H1 (cell line): ENCODE measurements at regions not wholly inside any gene's neighbourhood (a gene's known extent, or its start where the extent isn't known, plus 50 kb on each side); places are given as distances from the start of the nearest gene placed in this dataset.

Experiments
- CTCF ChIA-PET: fragments of 300-600 bp; sonication (Branson Sonifier 250); formaldehyde crosslinking; loops from one replicate; lab custom pipeline; 2021; ENCODE audit not compliant: partially characterized antibody; lab: Charles Lee
- POLR2A ChIA-PET: fragments of 300-600 bp; sonication (Branson Sonifier 250); formaldehyde crosslinking; loops from one replicate; lab custom pipeline; 2021; ENCODE audit warnings: inconsistent platforms; ENCODE audit not compliant: partially characterized antibody; lab: Charles Lee
- DNase-seq, 2 experiments: peaks; one replicate each; pipeline versions ENCODE4 v3.0.0 to v3.0.0-alpha.2; 2010 to 2022; ENCODE audit warnings: low spot score in 2 of 2, low read depth in 1 of 2, mixed read lengths in 1 of 2
- FAIRE-seq: peaks from 2 replicates; lab custom pipeline; 2011; peaks lifted over from hg19 to GRCh38; lab: Jason Lieb, UNC
- H2AFZ ChIP-seq: 2 replicates; pipeline ENCODE4 v1.8.1; 2012; ENCODE audit warnings: low read length, inconsistent platforms
- H2AK5ac ChIP-seq: 2 replicates; pipeline ENCODE4 v1.6.1; 2013; ENCODE audit warnings: low read depth, low read length
- H2BK120ac ChIP-seq: replicated peaks from 2 replicates; pipeline ENCODE3; 2013; ENCODE audit warnings: low read depth, low read length, inconsistent platforms
- H2BK12ac ChIP-seq: 2 replicates; pipeline ENCODE4 v1.6.1; 2013; ENCODE audit warnings: low read depth, low read length
- H2BK15ac ChIP-seq: 2 replicates; pipeline ENCODE4 v1.6.1; 2013; ENCODE audit warnings: low read length
- H2BK20ac ChIP-seq: 2 replicates; pipeline ENCODE4 v1.6.1; 2013; ENCODE audit warnings: low read length
- H2BK5ac ChIP-seq: 2 replicates; pipeline ENCODE4 v1.6.1; 2013; ENCODE audit warnings: low read depth, low read length
- H3K14ac ChIP-seq: 2 replicates; pipeline ENCODE4 v1.6.1; 2013; ENCODE audit warnings: inconsistent platforms; ENCODE audit not compliant: insufficient read length
- H3K18ac ChIP-seq: 2 replicates; pipeline ENCODE4 v1.6.1; 2013; ENCODE audit warnings: low read length; ENCODE audit errors: extremely low read depth
- H3K23ac ChIP-seq: 2 replicates; pipeline ENCODE4 v1.6.1; 2013; ENCODE audit warnings: inconsistent platforms; ENCODE audit not compliant: insufficient read length
- H3K23me2 ChIP-seq: 2 replicates; pipeline ENCODE4 v1.6.1; 2013; ENCODE audit warnings: low read depth, low read length
- H3K27ac ChIP-seq: 2 replicates; pipeline ENCODE4 v1.6.1; 2011; ENCODE audit warnings: low read depth, low read length, inconsistent platforms
- H3K27me3 ChIP-seq, 4 experiments: replicated peaks in 1 of 4; 1 replicate in 1 of 4; 2 replicates in 3 of 4; pipeline versions ENCODE4 v1.6.1 to v1.8.1; 2011 to 2013; ENCODE audit warnings: low read length in 3 of 4, mild to moderate bottlenecking in 3 of 4, inconsistent platforms in 2 of 4, mixed read lengths in 2 of 4, moderate library complexity in 1 of 4; ENCODE audit not compliant: control insufficient read depth in 3 of 4, insufficient read depth in 3 of 4; ENCODE audit errors: extremely low read depth in 1 of 4
- H3K36me3 ChIP-seq, 4 experiments: 2 replicates each; pipeline versions ENCODE4 v1.6.1 to v1.8.1; 2011 to 2013; ENCODE audit warnings: mild to moderate bottlenecking in 4 of 4, low read length in 3 of 4, moderate library complexity in 2 of 4, control low read depth in 1 of 4, inconsistent platforms in 1 of 4; ENCODE audit not compliant: insufficient read depth in 4 of 4, control insufficient read depth in 2 of 4
- H3K4ac ChIP-seq: replicated peaks from 2 replicates; pipeline ENCODE3; 2013; ENCODE audit warnings: low read length, low read depth, mixed read lengths, inconsistent platforms; ENCODE audit not compliant: insufficient read length
- H3K4me1 ChIP-seq, 4 experiments: replicated peaks in 1 of 4; 1 replicate in 1 of 4; 2 replicates in 3 of 4; pipeline versions ENCODE4 v1.6.1 to v1.8.1; 2011 to 2013; ENCODE audit warnings: low read length in 3 of 4, inconsistent platforms in 2 of 4, mixed read lengths in 1 of 4; ENCODE audit not compliant: insufficient read depth in 4 of 4, control insufficient read depth in 3 of 4
- H3K4me2 ChIP-seq, 2 experiments: 2 replicates each; pipeline versions ENCODE4 v1.6.1 to v1.8.1; 2011 to 2013; ENCODE audit warnings: low read depth in 2 of 2, low read length in 2 of 2, control low read depth in 1 of 2, inconsistent platforms in 1 of 2, mild to moderate bottlenecking in 1 of 2; ENCODE audit not compliant: insufficient read depth in 1 of 2
- H3K4me3 ChIP-seq, 4 experiments: fragments of 200-600, 300-600 bp in 1 of 4; sonication (generic), shearing (Covaris generic), sonication (Bioruptor Twin) in 1 of 4; 2 replicates each; pipeline versions ENCODE4 v1.5.1 to v1.8.1; 2011 to 2016; ENCODE audit warnings: low read length in 4 of 4, low read depth in 3 of 4, control low read depth in 2 of 4, inconsistent platforms in 2 of 4, mild to moderate bottlenecking in 2 of 4, mixed read lengths in 1 of 4, moderate library complexity in 1 of 4; ENCODE audit not compliant: insufficient read depth in 2 of 4; ENCODE audit errors: extremely low read depth in 1 of 4
- H3K56ac ChIP-seq: replicated peaks from 2 replicates; pipeline ENCODE3; 2013; ENCODE audit warnings: low read depth, mild to moderate bottlenecking, mixed read lengths, low read length, inconsistent platforms; ENCODE audit not compliant: insufficient read length
- H3K79me1 ChIP-seq: 2 replicates; pipeline ENCODE4 v1.6.1; 2013; ENCODE audit warnings: low read depth, low read length, control low read depth
- H3K79me2 ChIP-seq, 2 experiments: 2 replicates each; pipeline versions ENCODE4 v1.6.1 to v1.8.1; 2012 to 2013; ENCODE audit warnings: low read length in 2 of 2, mild to moderate bottlenecking in 2 of 2, inconsistent platforms in 1 of 2; ENCODE audit not compliant: insufficient read depth in 2 of 2, control insufficient read depth in 1 of 2
- H3K9ac ChIP-seq, 4 experiments: replicated peaks in 1 of 4; 1 replicate in 1 of 4; 2 replicates in 3 of 4; pipeline versions ENCODE4 v1.6.1 to v1.8.1; 2011 to 2013; ENCODE audit warnings: low read depth in 3 of 4, low read length in 3 of 4, control low read depth in 2 of 4, mild to moderate bottlenecking in 2 of 4, moderate library complexity in 2 of 4, inconsistent platforms in 1 of 4; ENCODE audit errors: extremely low read depth in 1 of 4
- H3K9me3 ChIP-seq, 2 experiments: 2 replicates each; pipeline versions ENCODE4 v1.6.1 to v1.8.1; 2012 to 2013; ENCODE audit warnings: mild to moderate bottlenecking in 2 of 2, moderate library complexity in 2 of 2, control low read depth in 1 of 2, inconsistent platforms in 1 of 2, low read depth in 1 of 2, low read length in 1 of 2, mixed read lengths in 1 of 2; ENCODE audit not compliant: insufficient read depth in 2 of 2
- H4K20me1 ChIP-seq, 2 experiments: replicated peaks in 1 of 2; 2 replicates each; pipeline versions ENCODE3 to v1.8.1; 2011 to 2013; ENCODE audit warnings: inconsistent platforms in 2 of 2, low read length in 2 of 2, mild to moderate bottlenecking in 1 of 2; ENCODE audit not compliant: insufficient read depth in 2 of 2, control insufficient read depth in 1 of 2
- H4K5ac ChIP-seq: 2 replicates; pipeline ENCODE4 v1.6.1; 2013; ENCODE audit warnings: low read length, low read depth, mixed read lengths, inconsistent platforms; ENCODE audit not compliant: insufficient read length
- H4K8ac ChIP-seq: 2 replicates; pipeline ENCODE4 v1.8.0; 2013; ENCODE audit warnings: mild to moderate bottlenecking, moderate library complexity, low read length, inconsistent platforms; ENCODE audit not compliant: insufficient read depth; ENCODE audit errors: extremely low read depth
- H4K91ac ChIP-seq: replicated peaks from 2 replicates; pipeline ENCODE3; 2013; ENCODE audit warnings: low read length, mixed read lengths, inconsistent platforms; ENCODE audit not compliant: insufficient read length
- ATF3 ChIP-seq: IDR thresholded peaks from 2 replicates; pipeline ENCODE4 v1.6.1; 2011; ENCODE audit warnings: low read depth, mild to moderate bottlenecking, low read length; ENCODE audit not compliant: insufficient read depth
- GABPA ChIP-seq: IDR thresholded peaks from 2 replicates; pipeline ENCODE4 v1.6.1; 2011; ENCODE audit warnings: mild to moderate bottlenecking, low read length, moderate library complexity, borderline replicate concordance; ENCODE audit not compliant: insufficient read depth
- KDM4A ChIP-seq: IDR thresholded peaks from one replicate; pipeline ENCODE4 v1.7.1; 2012; ENCODE audit warnings: low read depth, mild to moderate bottlenecking, moderate library complexity, low read length, inconsistent platforms; ENCODE audit not compliant: severe bottlenecking
- POLR2AphosphoS5 ChIP-seq: IDR thresholded peaks from 2 replicates; pipeline ENCODE4 v1.6.1; 2011; ENCODE audit warnings: low read depth, low read length
- RAD21 ChIP-seq, 2 experiments: IDR thresholded peaks in 1 of 2; conservative IDR thresholded peaks in 1 of 2; 2 replicates each; pipeline ENCODE4 v1.6.1; 2011; ENCODE audit warnings: low read depth in 2 of 2, low read length in 2 of 2, improper control_type of control experiment in 1 of 2, inconsistent platforms in 1 of 2, mild to moderate bottlenecking in 1 of 2, moderate library complexity in 1 of 2
- RFX5 ChIP-seq: IDR thresholded peaks from 2 replicates; pipeline ENCODE4 v1.6.1; 2011; ENCODE audit warnings: low read depth, low read length, improper control_type of control experiment, borderline replicate concordance
- RXRA ChIP-seq: IDR thresholded peaks from 2 replicates; pipeline ENCODE4 v1.6.1; 2011; ENCODE audit warnings: low read depth, mild to moderate bottlenecking, low read length, moderate library complexity; ENCODE audit not compliant: insufficient read depth
- SIN3A ChIP-seq, 2 experiments: IDR thresholded peaks in 1 of 2; conservative IDR thresholded peaks in 1 of 2; 2 replicates each; pipeline ENCODE4 v1.6.1; 2011 to 2012; ENCODE audit warnings: low read length in 2 of 2, improper control_type of control experiment in 1 of 2, low read depth in 1 of 2, mild to moderate bottlenecking in 1 of 2
- WGBS, 2 experiments: shearing (Covaris generic) in 1 of 2; methylation state at CpG; one replicate each; pipeline versions ENCODE4 v1.1.6 to v1.1.7; 2013 to 2015; ENCODE audit warnings: low lambda C conversion rate in 2 of 2, mixed read lengths in 2 of 2, inconsistent platforms in 1 of 2, low coverage in 1 of 2, missing lambda C conversion rate in 1 of 2; ENCODE audit not compliant: insufficient replicate concordance in 2 of 2, insufficient coverage in 1 of 2, insufficient read length in 1 of 2; ENCODE audit errors: extremely low coverage in 1 of 2, missing lambda C conversion rate in 1 of 2; 5-methylcytosine and 5-hydroxymethylcytosine counted together
- TF ChIP-seq, protein P1 (sequence below): IDR thresholded peaks from 2 replicates; pipeline ENCODE4 v1.6.1; 2012; ENCODE audit warnings: low read length, inconsistent platforms

DNA sequence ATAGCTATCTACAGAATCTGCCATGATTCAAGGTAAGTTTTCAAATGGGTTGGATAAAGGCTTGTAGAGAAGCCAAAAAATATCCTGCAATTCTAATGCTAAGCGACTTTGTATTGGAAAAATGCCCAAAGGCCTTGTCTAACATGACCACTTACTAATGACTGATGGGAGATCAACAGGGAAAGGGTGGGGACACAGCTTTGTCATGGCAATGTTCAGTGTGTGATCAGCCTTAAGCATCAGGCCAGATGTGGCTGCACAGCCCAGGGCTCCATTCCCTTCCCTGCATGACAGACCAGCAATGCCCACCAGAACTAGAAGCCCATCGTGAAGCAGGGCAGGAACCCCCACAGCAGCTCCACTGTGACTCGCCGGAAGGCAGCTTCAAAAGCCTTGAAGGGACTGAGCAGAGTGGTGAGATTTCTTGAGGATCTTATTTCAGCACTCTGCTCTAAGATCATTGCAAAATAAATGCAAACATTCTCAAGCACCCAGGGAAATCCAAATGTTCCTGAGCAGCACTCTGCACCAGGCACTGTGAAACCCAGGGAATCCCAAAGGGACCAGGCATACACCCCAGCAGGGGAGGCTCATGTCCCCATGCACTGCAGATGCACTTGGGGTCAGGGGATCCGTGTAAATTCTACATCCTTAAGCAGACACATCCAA is 517.9 kb upstream of the SMIM21 start:
- FAIRE-seq, result no peak
- Histone ChIP-seq H3K4me3 (no peak overlapping the region), H3K9ac (no peak overlapping the region), H4K8ac (no peak overlapping the region; the same call in 1 of the 2 replicates), H3K79me2 (no peaks in the 10 kb centered on the region), H3K56ac (no peak overlapping the region), H4K20me1 (no peaks in the 10 kb centered on the region), H3K23me2 (no peaks in the 10 kb centered on the region), H2AK5ac (no peak overlapping the region), H2BK15ac (no peak overlapping the region), H3K27ac (no peak overlapping the region), H3K18ac (no peak overlapping the region), H2BK12ac (no peak overlapping the region), H3K36me3 (no peaks in the 10 kb centered on the region; a peak in 1 of 8 replicates), H4K5ac (no peak overlapping the region), H3K9me3 (peaks cover 3 to 8% of the 10 kb centered on the region in 2 experiments; a peak in 3 of 4 replicates), H4K91ac (no peak overlapping the region), H2BK5ac (no peak overlapping the region), H3K4ac (no peak overlapping the region), H2BK120ac (no peak overlapping the region), H2AFZ (peak overlapping the region; percentile 49; the same call in 1 of the 2 replicates), H3K14ac (no peak overlapping the region), H3K4me2 (no peak overlapping the region), H3K27me3 (no peaks in the 10 kb centered on the region), H2BK20ac (no peak overlapping the region), H3K4me1 (no peaks in the 10 kb centered on the region), H3K23ac (no peak overlapping the region), H3K79me1 (no peaks in the 10 kb centered on the region)
- POLR2A ChIA-PET, result no interaction called here
- no peak for DNase-seq
- CTCF ChIA-PET, result interaction anchor here (1.0 kb wide), 1 partner anchor 60 kb away, joined by 3 read pairs; no protein-coding TSS in a partner anchor
- WGBS, 2 experiments, result 83% methylated on average over 5 of the region's 5 CpGs; no CpG with 5 or more reads in 1 of the 2 experiments
- TF ChIP-seq, protein P1, sequence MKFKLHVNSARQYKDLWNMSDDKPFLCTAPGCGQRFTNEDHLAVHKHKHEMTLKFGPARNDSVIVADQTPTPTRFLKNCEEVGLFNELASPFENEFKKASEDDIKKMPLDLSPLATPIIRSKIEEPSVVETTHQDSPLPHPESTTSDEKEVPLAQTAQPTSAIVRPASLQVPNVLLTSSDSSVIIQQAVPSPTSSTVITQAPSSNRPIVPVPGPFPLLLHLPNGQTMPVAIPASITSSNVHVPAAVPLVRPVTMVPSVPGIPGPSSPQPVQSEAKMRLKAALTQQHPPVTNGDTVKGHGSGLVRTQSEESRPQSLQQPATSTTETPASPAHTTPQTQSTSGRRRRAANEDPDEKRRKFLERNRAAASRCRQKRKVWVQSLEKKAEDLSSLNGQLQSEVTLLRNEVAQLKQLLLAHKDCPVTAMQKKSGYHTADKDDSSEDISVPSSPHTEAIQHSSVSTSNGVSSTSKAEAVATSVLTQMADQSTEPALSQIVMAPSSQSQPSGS, result no peak
- TF ChIP-seq ATF3 (no peak), SIN3A (conservative IDR thresholded peaks at IDR 0.05 in 1 of 2, IDR thresholded peaks at IDR 0.05 in 1 of 2; ENCODE audit: low read depth in 1 of 2, low read length in 2 of 2) (no peak), RFX5 (no peak), GABPA (no peak), RXRA (no peak), KDM4A (no peak), POLR2AphosphoS5 (no peak), RAD21 (IDR thresholded peaks at IDR 0.05 in 1 of 2, conservative IDR thresholded peaks at IDR 0.05 in 1 of 2; ENCODE audit: low read depth in 2 of 2, low read length in 2 of 2) (no peak)
